ENCODE measurements at regions not wholly inside any gene's neighbourhood (a gene's known extent, or its start where the extent isn't known, plus 50 kb on each side); places are given as distances from the start of the nearest gene placed in this dataset.
"Not testable (repeated sequence)": the region's sequence is repeated elsewhere in the genome, so short reads cannot be mapped to it uniquely, and the experiment has no call there.

DNA sequence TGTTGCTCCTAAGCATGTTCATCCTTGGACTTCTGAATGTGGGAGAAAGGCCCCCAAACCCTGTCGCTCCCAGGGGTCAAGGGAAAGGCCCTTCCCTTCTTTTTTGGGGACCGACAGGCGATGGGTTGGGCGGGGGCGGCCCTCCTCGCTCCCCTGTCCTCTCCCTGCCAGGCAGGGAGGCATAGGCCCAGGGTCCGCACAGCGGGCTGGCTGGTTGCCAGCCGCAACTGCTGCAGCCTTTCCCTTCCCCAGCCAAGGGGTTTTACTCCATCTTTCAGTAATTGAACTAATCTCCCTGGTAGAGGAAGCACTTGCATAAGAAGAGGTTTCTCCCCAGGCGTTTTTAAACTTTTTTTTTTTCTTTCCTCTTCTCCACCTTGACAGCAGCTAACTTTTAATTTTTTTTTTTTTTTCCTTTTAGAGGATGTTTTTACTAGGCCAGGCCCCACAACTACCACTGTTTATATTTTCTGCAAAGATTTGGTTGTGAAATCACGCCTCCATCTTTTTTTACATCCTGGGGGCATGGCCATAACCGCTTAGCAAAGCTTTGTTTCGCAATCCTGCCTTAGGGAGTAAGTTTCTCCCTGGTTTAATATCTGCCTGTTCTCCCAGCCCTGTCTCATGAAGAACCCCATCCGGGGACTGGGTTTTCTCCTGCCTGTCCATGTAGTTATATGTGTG lies 216.9 kb upstream of the ZNF608 start:
- no TSS peak for BruUV-seq (replicated peaks)
- no peak for FAIRE-seq
- dilution Hi-C loops (cut with MboI; ENCODE audit: extremely low pct_ligation_motif_present, low sequenced_read_pairs), result no loop called here

GRCh38 chr5:124966741-124967140 lies 220.3 kb upstream of the ZNF608 start:
- not testable (repeated sequence) for BruUV-seq (replicated peaks); FAIRE-seq

More for the DNA sequence above, 216.9 kb upstream of the ZNF608 start:
- H3K4me2 ChIP-seq (ENCODE audit: insufficient read depth, low read length), result no peak overlapping the region
- no peak overlapping the region for H3K9ac ChIP-seq (replicated peaks; ENCODE audit: extremely low read depth, insufficient read depth, low read length)
- H3K36me3 ChIP-seq (ENCODE audit: control insufficient read depth in 2 of 2, extremely low read depth in 1 of 2, insufficient read depth in 2 of 2, low read length in 2 of 2), result no peaks in the 10 kb centered on the region
- H4K20me1 ChIP-seq (replicated peaks; ENCODE audit: control insufficient read depth, extremely low read depth, insufficient read depth, low read length), result no peaks in the 10 kb centered on the region
- no peak for DNase-seq (ENCODE audit: low read depth, low spot score)
- H3K27ac ChIP-seq (ENCODE audit: insufficient read depth, low read depth, low read length), result no peak overlapping the region
- TF ChIP-seq, protein P1, sequence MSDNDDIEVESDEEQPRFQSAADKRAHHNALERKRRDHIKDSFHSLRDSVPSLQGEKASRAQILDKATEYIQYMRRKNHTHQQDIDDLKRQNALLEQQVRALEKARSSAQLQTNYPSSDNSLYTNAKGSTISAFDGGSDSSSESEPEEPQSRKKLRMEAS (IDR thresholded peaks at IDR 0.05; ENCODE audit: insufficient read depth, insufficient read length), result no peak
- no peak for TF ChIP-seq EZH2 (IDR thresholded peaks at IDR 0.05; ENCODE audit: borderline replicate concordance, low read depth, low read length, severe bottlenecking)
- no peak for TF ChIP-seq MYC (IDR thresholded peaks at IDR 0.05; ENCODE audit: low read depth, low read length)
- no peak for TF ChIP-seq GATA2 (IDR thresholded peaks at IDR 0.05; ENCODE audit: insufficient read depth, insufficient read length, low read depth, low read length)
- no peaks in the 10 kb centered on the region for H3K27me3 ChIP-seq (ENCODE audit: control insufficient read depth in 2 of 2, insufficient read depth in 2 of 2, low read length in 2 of 2)
- intact Hi-C loops (cut with micrococcal nuclease), result no loop called here
- H3K4me1 ChIP-seq (ENCODE audit: control insufficient read depth, extremely low read depth, insufficient read depth, low read length), result no peaks in the 10 kb centered on the region
- no peaks in the 10 kb centered on the region for H3K79me2 ChIP-seq (ENCODE audit: control insufficient read depth, insufficient read depth, low read length)
- ChIA-PET POLR2A (no interaction called here), CTCF (no interaction called here)
- H3K9me1 ChIP-seq (replicated peaks; ENCODE audit: control insufficient read depth, extremely low read depth, insufficient read depth, low read length), result no peaks in the 10 kb centered on the region
- no peaks in the 10 kb centered on the region for H3K9me3 ChIP-seq (replicated peaks; ENCODE audit: control insufficient read depth, insufficient read depth, low read length)
- no peak overlapping the region for H2AFZ ChIP-seq (ENCODE audit: low read depth, low read length)
- no peak overlapping the region for H3K4me3 ChIP-seq (replicated peaks in 1 of 3; ENCODE audit: insufficient read depth in 1 of 3, low read depth in 1 of 3, low read length in 3 of 3)

GRCh38 chr5:124970381-124970780 lies 223.9 kb upstream of the ZNF608 start:
- BruUV-seq (replicated peaks); H3K4me2 ChIP-seq (ENCODE audit: insufficient read depth, low read length); H3K9me1 ChIP-seq (replicated peaks; ENCODE audit: control insufficient read depth, extremely low read depth, insufficient read depth, low read length); H3K4me3 ChIP-seq (replicated peaks in 1 of 3; ENCODE audit: insufficient read depth in 1 of 3, low read depth in 1 of 3, low read length in 3 of 3); H3K27me3 ChIP-seq (ENCODE audit: control insufficient read depth in 2 of 2, insufficient read depth in 2 of 2, low read length in 2 of 2); H3K9ac ChIP-seq (replicated peaks; ENCODE audit: extremely low read depth, insufficient read depth, low read length); FAIRE-seq; H3K36me3 ChIP-seq (ENCODE audit: control insufficient read depth in 2 of 2, extremely low read depth in 1 of 2, insufficient read depth in 2 of 2, low read length in 2 of 2); H2AFZ ChIP-seq (ENCODE audit: low read depth, low read length); POLR2A ChIA-PET; CTCF ChIA-PET; H3K9me3 ChIP-seq (replicated peaks; ENCODE audit: control insufficient read depth, insufficient read depth, low read length); H3K4me1 ChIP-seq (ENCODE audit: control insufficient read depth, extremely low read depth, insufficient read depth, low read length); H3K27ac ChIP-seq (ENCODE audit: insufficient read depth, low read depth, low read length); H4K20me1 ChIP-seq (replicated peaks; ENCODE audit: control insufficient read depth, extremely low read depth, insufficient read depth, low read length); intact Hi-C loops (cut with micrococcal nuclease); DNase-seq (ENCODE audit: low read depth, low spot score); H3K79me2 ChIP-seq (ENCODE audit: control insufficient read depth, insufficient read depth, low read length); dilution Hi-C loops (cut with MboI; ENCODE audit: extremely low pct_ligation_motif_present, low sequenced_read_pairs): not testable (repeated sequence)

More at GRCh38 chr5:124966741-124967140, 220.3 kb upstream of the ZNF608 start:
- H3K27me3 ChIP-seq (ENCODE audit: control insufficient read depth in 2 of 2, insufficient read depth in 2 of 2, low read length in 2 of 2); H3K4me1 ChIP-seq (ENCODE audit: control insufficient read depth, extremely low read depth, insufficient read depth, low read length); H3K27ac ChIP-seq (ENCODE audit: insufficient read depth, low read depth, low read length); H3K9me3 ChIP-seq (replicated peaks; ENCODE audit: control insufficient read depth, insufficient read depth, low read length); DNase-seq (ENCODE audit: low read depth, low spot score); H3K36me3 ChIP-seq (ENCODE audit: control insufficient read depth in 2 of 2, extremely low read depth in 1 of 2, insufficient read depth in 2 of 2, low read length in 2 of 2); POLR2A ChIA-PET; CTCF ChIA-PET; H2AFZ ChIP-seq (ENCODE audit: low read depth, low read length); H3K4me2 ChIP-seq (ENCODE audit: insufficient read depth, low read length); H3K9ac ChIP-seq (replicated peaks; ENCODE audit: extremely low read depth, insufficient read depth, low read length); H4K20me1 ChIP-seq (replicated peaks; ENCODE audit: control insufficient read depth, extremely low read depth, insufficient read depth, low read length); H3K9me1 ChIP-seq (replicated peaks; ENCODE audit: control insufficient read depth, extremely low read depth, insufficient read depth, low read length); dilution Hi-C loops (cut with MboI; ENCODE audit: extremely low pct_ligation_motif_present, low sequenced_read_pairs); H3K79me2 ChIP-seq (ENCODE audit: control insufficient read depth, insufficient read depth, low read length); intact Hi-C loops (cut with micrococcal nuclease); H3K4me3 ChIP-seq (replicated peaks in 1 of 3; ENCODE audit: insufficient read depth in 1 of 3, low read depth in 1 of 3, low read length in 3 of 3): not testable (repeated sequence)

Measured in endothelial cell of umbilical vein (primary cell).